KMS-11 (cell line): ENCODE measurements at regions not wholly inside any gene's neighbourhood (a gene's known extent, or its start where the extent isn't known, plus 50 kb on each side); places are given as distances from the start of the nearest gene placed in this dataset.

Source experiments
- H2AFZ ChIP-seq: fragments of 200-600 bp; sonication (generic); 2 replicates; pipeline ENCODE4 v1.6.1; 2016; ENCODE audit warnings: antibody characterized with exemption, mixed run types, low read depth
- H3K27ac ChIP-seq: fragments of 200-600 bp; sonication (generic); 2 replicates; pipeline ENCODE4 v1.6.1; 2016; ENCODE audit warnings: mild to moderate bottlenecking, mixed run types
- H3K27me3 ChIP-seq: fragments of 200-600 bp; sonication (generic); 2 replicates; pipeline ENCODE4 v1.6.1; 2017; ENCODE audit warnings: mild to moderate bottlenecking, low read depth, mixed run types, moderate library complexity; ENCODE audit not compliant: insufficient read depth
- H3K36me3 ChIP-seq: fragments of 200-600 bp; sonication (generic); 2 replicates; pipeline ENCODE4 v1.6.1; 2017; ENCODE audit warnings: mild to moderate bottlenecking, mixed run types; ENCODE audit not compliant: insufficient read depth
- H3K4me1 ChIP-seq: fragments of 200-600 bp; sonication (generic); 2 replicates; pipeline ENCODE4 v1.6.1; 2016; ENCODE audit warnings: mild to moderate bottlenecking, low read depth, mixed run types; ENCODE audit not compliant: poor library complexity, severe bottlenecking
- H3K4me2 ChIP-seq: fragments of 200-600 bp; sonication (generic); 2 replicates; pipeline ENCODE4 v1.7.0; 2016; ENCODE audit warnings: mild to moderate bottlenecking, mixed run types
- H3K4me3 ChIP-seq: fragments of 200-600 bp; sonication (generic); IDR thresholded peaks from 2 replicates; pipeline ENCODE4 v1.6.1; 2017; ENCODE audit warnings: low read depth, low read length, mixed read lengths; ENCODE audit not compliant: insufficient read depth
- H3K79me2 ChIP-seq: fragments of 200-600 bp; sonication (generic); 2 replicates; pipeline ENCODE4 v1.6.1; 2016; ENCODE audit warnings: low read depth, mixed run types; ENCODE audit not compliant: insufficient read depth
- H3K9ac ChIP-seq: fragments of 200-600 bp; sonication (generic); 2 replicates; pipeline ENCODE4 v1.6.1; 2016; ENCODE audit warnings: mild to moderate bottlenecking, mixed run types
- H4K20me1 ChIP-seq: fragments of 200-600 bp; sonication (generic); 2 replicates; pipeline ENCODE4 v1.6.1; 2016; ENCODE audit warnings: mild to moderate bottlenecking, mixed run types; ENCODE audit not compliant: insufficient read depth
- CTCF ChIP-seq: fragments of 200-600 bp; sonication (generic); conservative IDR thresholded peaks from 2 replicates; pipeline ENCODE4 v1.6.1; 2017; ENCODE audit warnings: low read depth, mild to moderate bottlenecking, antibody characterized with exemption, low read length, moderate library complexity, mixed read lengths

GRCh38 chr16:79492036-79492435 is 108.5 kb downstream of the MAF start:
- TF ChIP-seq CTCF, result no peak
- no peak overlapping the region for H3K9ac ChIP-seq
- no peak overlapping the region for H3K4me2 ChIP-seq
- no peak overlapping the region for H3K4me3 ChIP-seq
- no peaks in the 10 kb centered on the region for H3K36me3 ChIP-seq
- H3K27ac ChIP-seq, result no peak overlapping the region
- H3K4me1 ChIP-seq, result no peaks in the 10 kb centered on the region
- no peak overlapping the region for H2AFZ ChIP-seq
- H3K27me3 ChIP-seq, result no peaks in the 10 kb centered on the region
- H4K20me1 ChIP-seq, result no peaks in the 10 kb centered on the region
- H3K79me2 ChIP-seq, result no peaks in the 10 kb centered on the region

- Histone ChIP-seq H3K79me2 (no peaks in the 10 kb centered on the region), H2AFZ (no peak overlapping the region), H4K20me1 (no peaks in the 10 kb centered on the region), H3K27ac (no peak overlapping the region), H3K36me3 (no peaks in the 10 kb centered on the region), H3K4me1 (peaks cover 10% of the 10 kb centered on the region), H3K27me3 (no peaks in the 10 kb centered on the region), H3K4me3 (no peak overlapping the region), H3K4me2 (no peak overlapping the region), H3K9ac (no peak overlapping the region)
- no peak for TF ChIP-seq CTCF
These were observed 115.5 kb downstream of the MAF start for GRCh38 chr16:79485020-79485419.

- H3K4me2 ChIP-seq, result no peak overlapping the region
- no peak for TF ChIP-seq CTCF
- no peak overlapping the region for H2AFZ ChIP-seq
- H3K4me3 ChIP-seq, result no peak overlapping the region
- H3K79me2 ChIP-seq, result no peaks in the 10 kb centered on the region
- no peak overlapping the region for H3K9ac ChIP-seq
- H3K4me1 ChIP-seq, result peaks cover 10% of the 10 kb centered on the region
- H3K27me3 ChIP-seq, result no peaks in the 10 kb centered on the region
- H3K27ac ChIP-seq, result no peak overlapping the region
- no peaks in the 10 kb centered on the region for H4K20me1 ChIP-seq
- H3K36me3 ChIP-seq, result no peaks in the 10 kb centered on the region
These were observed 116.3 kb downstream of the MAF start for GRCh38 chr16:79484237-79484636.

GRCh38 chr16:79483336-79483735 is 117.2 kb downstream of the MAF start:
- H3K79me2 ChIP-seq, result no peaks in the 10 kb centered on the region
- H3K27me3 ChIP-seq, result no peaks in the 10 kb centered on the region
- H2AFZ ChIP-seq, result no peak overlapping the region
- H3K4me3 ChIP-seq, result no peak overlapping the region
- H3K4me2 ChIP-seq, result no peak overlapping the region
- H4K20me1 ChIP-seq, result no peaks in the 10 kb centered on the region
- H3K27ac ChIP-seq, result no peak overlapping the region
- H3K9ac ChIP-seq, result no peak overlapping the region
- peaks cover 10% of the 10 kb centered on the region for H3K4me1 ChIP-seq
- H3K36me3 ChIP-seq, result no peaks in the 10 kb centered on the region
- no peak for TF ChIP-seq CTCF
